BJ (cell line): ENCODE measurements at regions not wholly inside any gene's neighbourhood (a gene's known extent, or its start where the extent isn't known, plus 50 kb on each side); places are given as distances from the start of the nearest gene placed in this dataset.

Experiments used
- CTCF ChIA-PET: fragments of 350-600 bp; formaldehyde crosslinking; extraction: SDS; loops from one replicate; lab custom pipeline; 2021; ENCODE audit warnings: antibody characterized with exemption, inconsistent platforms; lab: Yijun Ruan, JAX
- POLR2A ChIA-PET: fragments of 300-600 bp; sonication (Branson Sonifier 250); formaldehyde crosslinking; extraction: SDS; loops from one replicate; lab custom pipeline; 2021; ENCODE audit warnings: antibody characterized with exemption; lab: Charles Lee
- DNase-seq: peaks from one replicate; pipeline ENCODE4 v3.0.0-alpha.2; 2011; ENCODE audit warnings: low read depth
- H3K27me3 ChIP-seq: 2 replicates; pipeline ENCODE4 v1.6.0; 2011; ENCODE audit warnings: low read length; ENCODE audit not compliant: control insufficient read depth, insufficient read depth
- H3K36me3 ChIP-seq: 2 replicates; pipeline ENCODE4 v1.5.1; 2011; ENCODE audit warnings: low read length; ENCODE audit not compliant: control insufficient read depth, insufficient read depth
- H3K4me3 ChIP-seq: 2 replicates; pipeline ENCODE4 v1.5.1; 2011; ENCODE audit warnings: low read depth, mild to moderate bottlenecking, control low read depth, low read length
- TF ChIP-seq, protein P1 (sequence below): IDR thresholded peaks from 2 replicates; pipeline ENCODE4 v1.5.1; 2011; ENCODE audit warnings: low read depth, mild to moderate bottlenecking, control low read depth, inconsistent platforms, low read length, moderate library complexity; ENCODE audit not compliant: insufficient read depth

DNA sequence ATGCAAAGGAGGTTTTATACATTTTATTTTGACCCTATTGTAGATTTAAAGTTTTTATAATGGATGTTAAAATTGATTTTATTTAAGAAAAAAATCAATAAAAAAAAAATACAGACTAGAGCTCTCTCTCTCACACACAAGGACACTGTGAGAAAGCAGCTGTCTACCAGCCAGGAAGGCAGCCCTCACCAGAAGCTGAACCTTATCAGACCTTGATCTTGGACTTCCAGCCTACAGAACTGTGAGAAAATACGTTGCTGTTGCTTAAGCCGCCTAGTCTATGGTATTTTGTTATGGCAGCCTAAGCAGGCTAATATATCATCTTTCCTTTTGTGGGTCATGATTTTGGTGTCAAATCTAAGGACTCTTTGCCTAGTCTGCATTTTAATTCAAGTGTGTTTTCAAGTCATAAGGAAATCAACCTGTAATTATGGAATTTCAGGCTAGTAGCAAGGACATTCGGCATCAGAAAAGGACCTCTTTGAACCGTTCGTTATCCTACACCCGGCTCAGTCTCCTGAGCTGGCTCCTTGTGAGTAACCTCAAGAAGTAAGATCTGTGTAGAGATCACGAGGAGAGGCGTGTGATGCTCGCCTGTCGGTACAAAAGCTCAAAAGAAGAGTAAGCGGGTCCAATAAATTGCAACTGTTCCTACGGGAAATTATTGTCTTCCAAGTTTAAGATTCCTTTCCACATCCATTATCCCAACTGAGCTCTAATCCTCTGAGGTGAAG, 98.2 kb downstream of the PDCL3 start:
- TF ChIP-seq, protein P1, sequence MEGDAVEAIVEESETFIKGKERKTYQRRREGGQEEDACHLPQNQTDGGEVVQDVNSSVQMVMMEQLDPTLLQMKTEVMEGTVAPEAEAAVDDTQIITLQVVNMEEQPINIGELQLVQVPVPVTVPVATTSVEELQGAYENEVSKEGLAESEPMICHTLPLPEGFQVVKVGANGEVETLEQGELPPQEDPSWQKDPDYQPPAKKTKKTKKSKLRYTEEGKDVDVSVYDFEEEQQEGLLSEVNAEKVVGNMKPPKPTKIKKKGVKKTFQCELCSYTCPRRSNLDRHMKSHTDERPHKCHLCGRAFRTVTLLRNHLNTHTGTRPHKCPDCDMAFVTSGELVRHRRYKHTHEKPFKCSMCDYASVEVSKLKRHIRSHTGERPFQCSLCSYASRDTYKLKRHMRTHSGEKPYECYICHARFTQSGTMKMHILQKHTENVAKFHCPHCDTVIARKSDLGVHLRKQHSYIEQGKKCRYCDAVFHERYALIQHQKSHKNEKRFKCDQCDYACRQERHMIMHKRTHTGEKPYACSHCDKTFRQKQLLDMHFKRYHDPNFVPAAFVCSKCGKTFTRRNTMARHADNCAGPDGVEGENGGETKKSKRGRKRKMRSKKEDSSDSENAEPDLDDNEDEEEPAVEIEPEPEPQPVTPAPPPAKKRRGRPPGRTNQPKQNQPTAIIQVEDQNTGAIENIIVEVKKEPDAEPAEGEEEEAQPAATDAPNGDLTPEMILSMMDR = no peak
- ChIA-PET CTCF (interaction anchor here (1.5 kb wide), 1 partner anchor 12 kb away, joined by 5 read pairs; no protein-coding TSS in a partner anchor), POLR2A (no interaction called here)
- H3K27me3 ChIP-seq = peaks cover 4% of the 10 kb centered on the region; the same call in 1 of the 2 replicates
- H3K4me3 ChIP-seq = no peak overlapping the region
- H3K36me3 ChIP-seq = no peaks in the 10 kb centered on the region
- DNase-seq = no peak

DNA sequence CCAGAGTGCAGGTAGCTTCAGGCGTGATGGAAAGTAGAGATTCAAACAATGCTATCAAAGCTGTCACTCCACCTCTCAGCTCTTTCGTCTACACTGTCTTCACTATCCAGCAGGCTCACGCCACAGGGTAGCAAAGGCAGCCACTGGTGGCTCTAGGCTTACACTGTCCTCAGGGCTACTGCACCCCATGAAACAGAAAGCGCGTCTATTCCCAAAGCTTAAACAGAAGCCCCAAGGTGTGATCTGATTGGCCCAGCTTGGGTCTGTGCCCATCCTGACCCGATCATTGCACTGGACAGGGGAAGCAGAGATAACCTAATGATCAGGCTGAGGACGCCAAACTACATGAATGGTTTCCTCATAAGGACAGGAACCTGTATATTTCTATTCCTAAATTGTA, 100.1 kb downstream of the PDCL3 start:
- no peak for DNase-seq
- ChIA-PET CTCF (interaction anchor here (1.1 to 1.2 kb wide), 2 partner anchors 11 to 82 kb away, joined by 3 to 5 read pairs; no protein-coding TSS in a partner anchor), POLR2A (no interaction called here)

DNA sequence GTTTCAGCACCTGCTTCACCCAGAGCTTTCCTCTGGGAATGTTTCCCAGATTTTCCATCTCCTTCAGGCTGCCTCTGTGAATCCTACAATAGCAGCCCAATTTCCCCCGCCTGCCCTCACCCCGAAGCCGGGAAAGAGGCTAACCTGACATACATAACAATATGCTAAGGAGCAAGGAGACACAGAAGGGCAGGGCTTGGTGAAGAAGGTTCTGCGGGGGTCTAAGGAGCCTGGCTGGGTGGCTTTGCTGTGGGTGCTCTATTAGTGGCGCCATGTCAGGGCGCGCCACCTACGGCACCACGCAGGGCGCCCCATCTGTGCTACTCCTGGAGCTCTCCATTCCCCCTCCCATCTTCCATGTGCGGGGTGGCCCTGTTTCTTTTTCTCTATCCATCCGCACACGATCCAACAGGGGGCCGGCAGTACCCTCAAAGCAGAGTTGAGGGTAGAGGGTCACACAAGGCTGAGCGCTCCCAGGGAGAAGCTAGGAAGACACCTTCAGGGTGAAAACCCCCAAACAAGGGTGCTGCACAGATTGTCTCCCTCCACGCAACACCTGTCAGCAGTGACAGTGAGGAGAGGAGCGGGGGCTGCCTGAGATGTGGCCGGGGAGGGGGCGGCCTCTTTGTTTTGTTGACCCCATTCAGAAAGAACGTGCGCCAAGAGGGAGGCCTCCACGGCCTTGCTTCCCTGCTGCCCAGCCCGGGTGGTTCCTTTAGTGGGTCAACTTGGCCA, 101.4 kb downstream of the PDCL3 start:
- no peak for DNase-seq
- ChIA-PET POLR2A (no interaction called here), CTCF (no interaction called here)
- Histone ChIP-seq H3K4me3 (no peak overlapping the region), H3K27me3 (peaks cover 6% of the 10 kb centered on the region; the same call in 1 of the 2 replicates), H3K36me3 (no peaks in the 10 kb centered on the region)
- TF ChIP-seq, protein P1 = no peak

More for the DNA sequence above, 100.1 kb downstream of the PDCL3 start:
- Histone ChIP-seq H3K4me3 (no peak overlapping the region), H3K36me3 (no peaks in the 10 kb centered on the region), H3K27me3 (peaks cover 4% of the 10 kb centered on the region; the same call in 1 of the 2 replicates)
- TF ChIP-seq, protein P1 = no peak

DNA sequence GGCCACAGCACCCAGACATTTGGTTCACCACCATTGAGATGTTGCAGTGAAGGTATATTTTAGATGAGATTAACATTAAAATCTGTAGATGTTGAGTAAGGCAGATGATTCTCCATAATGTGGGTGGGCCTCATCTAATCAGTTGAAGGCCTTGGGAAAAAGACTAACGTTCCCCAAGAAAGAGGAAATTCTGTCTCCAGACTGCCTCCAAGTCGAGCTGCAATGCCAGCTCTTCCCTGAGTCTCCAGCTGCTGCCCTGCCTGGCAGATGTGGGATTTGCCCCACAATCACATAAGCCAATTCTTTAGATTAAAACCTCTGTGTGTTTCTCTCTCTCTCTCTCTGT, 101.9 kb downstream of the PDCL3 start:
- no peak overlapping the region for H3K4me3 ChIP-seq
- DNase-seq = no peak
- ChIA-PET CTCF (no interaction called here), POLR2A (no interaction called here)
- H3K36me3 ChIP-seq = no peaks in the 10 kb centered on the region
- peaks cover 6% of the 10 kb centered on the region; the same call in 1 of the 2 replicates for H3K27me3 ChIP-seq
- TF ChIP-seq, protein P1 = no peak

DNA sequence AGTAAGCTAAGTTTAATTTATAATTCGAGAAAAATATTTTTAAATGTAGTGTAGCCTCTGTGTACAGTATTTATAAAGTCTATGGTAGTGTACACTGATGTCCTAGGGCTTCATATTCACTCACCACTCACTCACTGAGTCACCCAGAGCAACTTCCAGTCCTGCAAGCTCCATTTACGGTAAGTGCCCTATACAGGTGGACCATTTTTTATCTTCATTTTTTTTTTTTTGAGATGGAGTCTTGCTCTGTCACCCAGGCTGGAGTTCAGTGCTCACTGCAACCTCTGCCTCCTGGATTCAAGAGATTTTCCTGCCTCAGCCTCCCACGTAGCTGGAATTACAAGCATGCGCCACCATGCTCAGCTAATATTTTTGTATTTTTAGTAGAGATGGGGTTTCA, 104.2 kb downstream of the PDCL3 start:
- DNase-seq = no peak
- Histone ChIP-seq H3K27me3 (peaks cover 8% of the 10 kb centered on the region), H3K36me3 (no peaks in the 10 kb centered on the region), H3K4me3 (no peak overlapping the region)
- POLR2A ChIA-PET = no interaction called here
- TF ChIP-seq, protein P1 = no peak
- CTCF ChIA-PET = no interaction called here
